ENCODE measurements at regions not wholly inside any gene's neighbourhood (a gene's known extent, or its start where the extent isn't known, plus 50 kb on each side); places are given as distances from the start of the nearest gene placed in this dataset.

- TF ChIP-seq ZNF507 (tag; conservative IDR thresholded peaks at IDR 0.05), result no peak
- no peak for TF ChIP-seq ELK1 (CRISPR knock-in tag; IDR thresholded peaks at IDR 0.05)
- TF ChIP-seq HSF4 (CRISPR knock-in tag; IDR thresholded peaks at IDR 0.05; ENCODE audit: borderline replicate concordance), result no peak
- TF ChIP-seq CTCF (IDR thresholded peaks at IDR 0.05 in 2 of 3, conservative IDR thresholded peaks at IDR 0.05 in 1 of 3; ENCODE audit: insufficient read depth in 2 of 3, low read depth in 1 of 3, low read length in 3 of 3), result no peak
- no peak for TF ChIP-seq ADNP (tag; IDR thresholded peaks at IDR 0.05)
These were observed 386.4 kb upstream of the STXBP6 start for GRCh38 chr14:25436288-25436875.

Measured in K562 (cell line).